H1 (cell line): ENCODE measurements at regions not wholly inside any gene's neighbourhood (a gene's known extent, or its start where the extent isn't known, plus 50 kb on each side); places are given as distances from the start of the nearest gene placed in this dataset.

Source experiments
- CTCF ChIA-PET: fragments of 300-600 bp; sonication (Branson Sonifier 250); formaldehyde crosslinking; loops from one replicate; lab custom pipeline; 2021; ENCODE audit not compliant: partially characterized antibody; lab: Charles Lee
- POLR2A ChIA-PET: fragments of 300-600 bp; sonication (Branson Sonifier 250); formaldehyde crosslinking; loops from one replicate; lab custom pipeline; 2021; ENCODE audit warnings: inconsistent platforms; ENCODE audit not compliant: partially characterized antibody; lab: Charles Lee
- DNase-seq, 2 experiments: peaks; one replicate each; pipeline versions ENCODE4 v3.0.0 to v3.0.0-alpha.2; 2010 to 2022; ENCODE audit warnings: low spot score in 2 of 2, low read depth in 1 of 2, mixed read lengths in 1 of 2
- FAIRE-seq: peaks from 2 replicates; lab custom pipeline; 2011; peaks lifted over from hg19 to GRCh38; lab: Jason Lieb, UNC
- H2AFZ ChIP-seq: 2 replicates; pipeline ENCODE4 v1.8.1; 2012; ENCODE audit warnings: low read length, inconsistent platforms
- H2AK5ac ChIP-seq: 2 replicates; pipeline ENCODE4 v1.6.1; 2013; ENCODE audit warnings: low read depth, low read length
- H2BK120ac ChIP-seq: replicated peaks from 2 replicates; pipeline ENCODE3; 2013; ENCODE audit warnings: low read depth, low read length, inconsistent platforms
- H2BK12ac ChIP-seq: 2 replicates; pipeline ENCODE4 v1.6.1; 2013; ENCODE audit warnings: low read depth, low read length
- H2BK15ac ChIP-seq: 2 replicates; pipeline ENCODE4 v1.6.1; 2013; ENCODE audit warnings: low read length
- H2BK20ac ChIP-seq: 2 replicates; pipeline ENCODE4 v1.6.1; 2013; ENCODE audit warnings: low read length
- H2BK5ac ChIP-seq: 2 replicates; pipeline ENCODE4 v1.6.1; 2013; ENCODE audit warnings: low read depth, low read length
- H3K14ac ChIP-seq: 2 replicates; pipeline ENCODE4 v1.6.1; 2013; ENCODE audit warnings: inconsistent platforms; ENCODE audit not compliant: insufficient read length
- H3K18ac ChIP-seq: 2 replicates; pipeline ENCODE4 v1.6.1; 2013; ENCODE audit warnings: low read length; ENCODE audit errors: extremely low read depth
- H3K23ac ChIP-seq: 2 replicates; pipeline ENCODE4 v1.6.1; 2013; ENCODE audit warnings: inconsistent platforms; ENCODE audit not compliant: insufficient read length
- H3K23me2 ChIP-seq: 2 replicates; pipeline ENCODE4 v1.6.1; 2013; ENCODE audit warnings: low read depth, low read length
- H3K27ac ChIP-seq: 2 replicates; pipeline ENCODE4 v1.6.1; 2011; ENCODE audit warnings: low read depth, low read length, inconsistent platforms
- H3K27me3 ChIP-seq, 4 experiments: replicated peaks in 1 of 4; 1 replicate in 1 of 4; 2 replicates in 3 of 4; pipeline versions ENCODE4 v1.6.1 to v1.8.1; 2011 to 2013; ENCODE audit warnings: low read length in 3 of 4, mild to moderate bottlenecking in 3 of 4, inconsistent platforms in 2 of 4, mixed read lengths in 2 of 4, moderate library complexity in 1 of 4; ENCODE audit not compliant: control insufficient read depth in 3 of 4, insufficient read depth in 3 of 4; ENCODE audit errors: extremely low read depth in 1 of 4
- H3K36me3 ChIP-seq, 4 experiments: 2 replicates each; pipeline versions ENCODE4 v1.6.1 to v1.8.1; 2011 to 2013; ENCODE audit warnings: mild to moderate bottlenecking in 4 of 4, low read length in 3 of 4, moderate library complexity in 2 of 4, control low read depth in 1 of 4, inconsistent platforms in 1 of 4; ENCODE audit not compliant: insufficient read depth in 4 of 4, control insufficient read depth in 2 of 4
- H3K4ac ChIP-seq: replicated peaks from 2 replicates; pipeline ENCODE3; 2013; ENCODE audit warnings: low read length, low read depth, mixed read lengths, inconsistent platforms; ENCODE audit not compliant: insufficient read length
- H3K4me1 ChIP-seq, 4 experiments: replicated peaks in 1 of 4; 1 replicate in 1 of 4; 2 replicates in 3 of 4; pipeline versions ENCODE4 v1.6.1 to v1.8.1; 2011 to 2013; ENCODE audit warnings: low read length in 3 of 4, inconsistent platforms in 2 of 4, mixed read lengths in 1 of 4; ENCODE audit not compliant: insufficient read depth in 4 of 4, control insufficient read depth in 3 of 4
- H3K4me2 ChIP-seq, 2 experiments: 2 replicates each; pipeline versions ENCODE4 v1.6.1 to v1.8.1; 2011 to 2013; ENCODE audit warnings: low read depth in 2 of 2, low read length in 2 of 2, control low read depth in 1 of 2, inconsistent platforms in 1 of 2, mild to moderate bottlenecking in 1 of 2; ENCODE audit not compliant: insufficient read depth in 1 of 2
- H3K4me3 ChIP-seq, 4 experiments: fragments of 200-600, 300-600 bp in 1 of 4; sonication (generic), shearing (Covaris generic), sonication (Bioruptor Twin) in 1 of 4; 2 replicates each; pipeline versions ENCODE4 v1.5.1 to v1.8.1; 2011 to 2016; ENCODE audit warnings: low read length in 4 of 4, low read depth in 3 of 4, control low read depth in 2 of 4, inconsistent platforms in 2 of 4, mild to moderate bottlenecking in 2 of 4, mixed read lengths in 1 of 4, moderate library complexity in 1 of 4; ENCODE audit not compliant: insufficient read depth in 2 of 4; ENCODE audit errors: extremely low read depth in 1 of 4
- H3K56ac ChIP-seq: replicated peaks from 2 replicates; pipeline ENCODE3; 2013; ENCODE audit warnings: low read depth, mild to moderate bottlenecking, mixed read lengths, low read length, inconsistent platforms; ENCODE audit not compliant: insufficient read length
- H3K79me1 ChIP-seq: 2 replicates; pipeline ENCODE4 v1.6.1; 2013; ENCODE audit warnings: low read depth, low read length, control low read depth
- H3K79me2 ChIP-seq, 2 experiments: 2 replicates each; pipeline versions ENCODE4 v1.6.1 to v1.8.1; 2012 to 2013; ENCODE audit warnings: low read length in 2 of 2, mild to moderate bottlenecking in 2 of 2, inconsistent platforms in 1 of 2; ENCODE audit not compliant: insufficient read depth in 2 of 2, control insufficient read depth in 1 of 2
- H3K9ac ChIP-seq, 4 experiments: replicated peaks in 1 of 4; 1 replicate in 1 of 4; 2 replicates in 3 of 4; pipeline versions ENCODE4 v1.6.1 to v1.8.1; 2011 to 2013; ENCODE audit warnings: low read depth in 3 of 4, low read length in 3 of 4, control low read depth in 2 of 4, mild to moderate bottlenecking in 2 of 4, moderate library complexity in 2 of 4, inconsistent platforms in 1 of 4; ENCODE audit errors: extremely low read depth in 1 of 4
- H3K9me3 ChIP-seq, 2 experiments: 2 replicates each; pipeline versions ENCODE4 v1.6.1 to v1.8.1; 2012 to 2013; ENCODE audit warnings: mild to moderate bottlenecking in 2 of 2, moderate library complexity in 2 of 2, control low read depth in 1 of 2, inconsistent platforms in 1 of 2, low read depth in 1 of 2, low read length in 1 of 2, mixed read lengths in 1 of 2; ENCODE audit not compliant: insufficient read depth in 2 of 2
- H4K20me1 ChIP-seq, 2 experiments: replicated peaks in 1 of 2; 2 replicates each; pipeline versions ENCODE3 to v1.8.1; 2011 to 2013; ENCODE audit warnings: inconsistent platforms in 2 of 2, low read length in 2 of 2, mild to moderate bottlenecking in 1 of 2; ENCODE audit not compliant: insufficient read depth in 2 of 2, control insufficient read depth in 1 of 2
- H4K5ac ChIP-seq: 2 replicates; pipeline ENCODE4 v1.6.1; 2013; ENCODE audit warnings: low read length, low read depth, mixed read lengths, inconsistent platforms; ENCODE audit not compliant: insufficient read length
- H4K8ac ChIP-seq: 2 replicates; pipeline ENCODE4 v1.8.0; 2013; ENCODE audit warnings: mild to moderate bottlenecking, moderate library complexity, low read length, inconsistent platforms; ENCODE audit not compliant: insufficient read depth; ENCODE audit errors: extremely low read depth
- H4K91ac ChIP-seq: replicated peaks from 2 replicates; pipeline ENCODE3; 2013; ENCODE audit warnings: low read length, mixed read lengths, inconsistent platforms; ENCODE audit not compliant: insufficient read length
- ATF2 ChIP-seq: IDR thresholded peaks from 2 replicates; pipeline ENCODE4 v1.6.1; 2012; ENCODE audit warnings: low read length, inconsistent platforms
- CBX5 ChIP-seq: fragments of 300-800, 300-1000 bp; sonication (generic); IDR thresholded peaks from 2 replicates; pipeline ENCODE4 v1.7.1; 2016; ENCODE audit warnings: antibody characterized with exemption, low read length, low read depth
- JUN ChIP-seq: IDR thresholded peaks from 2 replicates; pipeline ENCODE4 v1.6.1; 2011; ENCODE audit warnings: low read depth, mild to moderate bottlenecking, improper control_type of control experiment, low read length
- POLR2AphosphoS5 ChIP-seq: IDR thresholded peaks from 2 replicates; pipeline ENCODE4 v1.6.1; 2011; ENCODE audit warnings: low read depth, low read length
- RNF2 ChIP-seq: fragments of 200-900, 300-1000 bp; sonication (generic); IDR thresholded peaks from 2 replicates; pipeline ENCODE4 v1.7.1; 2016; ENCODE audit warnings: borderline replicate concordance, low read depth, mild to moderate bottlenecking, antibody characterized with exemption, low read length; ENCODE audit not compliant: poor library complexity, severe bottlenecking; ENCODE audit errors: missing control alignments
- SP1 ChIP-seq: IDR thresholded peaks from 2 replicates; pipeline ENCODE4 v1.6.1; 2011; ENCODE audit warnings: low read depth, low read length
- WGBS, 2 experiments: shearing (Covaris generic) in 1 of 2; methylation state at CpG; one replicate each; pipeline versions ENCODE4 v1.1.6 to v1.1.7; 2013 to 2015; ENCODE audit warnings: low lambda C conversion rate in 2 of 2, mixed read lengths in 2 of 2, inconsistent platforms in 1 of 2, low coverage in 1 of 2, missing lambda C conversion rate in 1 of 2; ENCODE audit not compliant: insufficient replicate concordance in 2 of 2, insufficient coverage in 1 of 2, insufficient read length in 1 of 2; ENCODE audit errors: extremely low coverage in 1 of 2, missing lambda C conversion rate in 1 of 2; 5-methylcytosine and 5-hydroxymethylcytosine counted together

- Histone ChIP-seq H3K9ac (no peak overlapping the region), H2AK5ac (no peak overlapping the region), H2BK120ac (no peak overlapping the region), H3K27me3 (no peaks in the 10 kb centered on the region), H3K79me1 (no peaks in the 10 kb centered on the region), H2BK5ac (no peak overlapping the region), H3K18ac (no peak overlapping the region), H4K5ac (no peak overlapping the region), H2AFZ (no peak overlapping the region), H3K36me3 (no peaks in the 10 kb centered on the region), H3K79me2 (no peaks in the 10 kb centered on the region), H3K4me3 (no peak overlapping the region), H2BK12ac (no peak overlapping the region), H4K20me1 (no peaks in the 10 kb centered on the region), H3K4me2 (no peak overlapping the region), H3K23me2 (no peaks in the 10 kb centered on the region), H3K23ac (no peak overlapping the region), H3K27ac (no peak overlapping the region), H4K91ac (no peak overlapping the region), H3K4me1 (peaks cover 0 to 7% (median 3%) of the 10 kb centered on the region in 4 experiments; a peak in 4 of 7 replicates), H3K56ac (no peak overlapping the region), H3K9me3 (peaks cover 5 to 16% of the 10 kb centered on the region in 2 experiments; a peak in 1 of 4 replicates), H3K4ac (no peak overlapping the region), H2BK20ac (no peak overlapping the region), H2BK15ac (no peak overlapping the region), H4K8ac (no peak overlapping the region), H3K14ac (no peak overlapping the region)
- FAIRE-seq, result no peak
- ChIA-PET POLR2A (no interaction called here), CTCF (interaction anchor here (0.9 to 1.7 kb wide), 2 partner anchors 10 to 14 kb away, joined by 4 read pairs; no protein-coding TSS in a partner anchor)
- DNase-seq, result no peak
- no peak for TF ChIP-seq RNF2
- TF ChIP-seq ATF2, result no peak
- no peak for TF ChIP-seq JUN
- no peak for TF ChIP-seq POLR2AphosphoS5
- TF ChIP-seq SP1, result no peak
- TF ChIP-seq CBX5, result no peak
- WGBS, 2 experiments, result 86% methylated on average over 4 of the region's 4 CpGs; no CpG with 5 or more reads in 1 of the 2 experiments
Observed at GRCh38 chr3:181930105-181930504, 218.4 kb downstream of the SOX2 start.
